GM19455 (cell line): ENCODE measurements at regions not wholly inside any gene's neighbourhood (a gene's known extent, or its start where the extent isn't known, plus 50 kb on each side); places are given as distances from the start of the nearest gene placed in this dataset.

ENCODE experiments used
- ATAC-seq: cut with Tn5 transposase; IDR thresholded peaks from one replicate; pipeline ENCODE4 v1.9.1; 2021; ENCODE audit not compliant: unreplicated experiment

DNA sequence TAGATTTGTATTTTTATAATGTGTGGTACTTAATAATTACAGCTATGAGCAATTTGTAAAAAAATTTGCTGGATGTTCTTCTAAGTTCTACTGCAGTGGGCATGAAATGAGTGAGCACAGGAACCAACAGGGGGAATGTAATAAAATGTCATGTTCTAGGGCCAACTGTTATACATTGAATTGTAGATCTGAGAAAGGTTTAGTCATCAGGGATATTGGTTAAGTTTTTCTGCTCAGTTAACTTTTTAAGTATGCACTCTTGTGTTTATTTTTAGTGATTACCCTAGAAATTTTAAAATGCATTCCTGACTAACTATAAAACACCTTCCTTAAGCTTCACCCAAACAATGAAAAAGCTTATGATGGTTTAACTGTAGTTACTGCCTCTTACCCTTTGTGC, 101.8 kb downstream of the CAND1 start:
- no peak for ATAC-seq

DNA sequence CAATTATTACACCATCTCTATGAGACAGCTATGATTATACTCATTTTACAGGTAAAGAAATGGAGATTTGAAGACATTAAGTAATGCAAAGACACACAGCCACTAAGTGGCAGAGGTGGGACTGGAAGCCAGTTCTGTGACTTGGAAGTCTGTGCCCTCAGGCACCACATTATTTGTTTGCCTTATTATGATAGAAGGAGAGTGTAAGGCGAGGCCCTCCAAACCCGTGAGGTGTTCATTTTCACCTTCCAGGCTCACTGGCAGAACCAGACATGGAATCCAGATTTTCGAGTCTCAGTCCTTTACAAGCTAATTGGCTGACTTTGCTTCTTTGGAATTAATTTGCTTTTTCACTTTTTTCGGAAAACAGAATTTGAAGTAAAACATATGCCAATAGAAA, 107.9 kb downstream of the CAND1 start:
- ATAC-seq = no peak

DNA sequence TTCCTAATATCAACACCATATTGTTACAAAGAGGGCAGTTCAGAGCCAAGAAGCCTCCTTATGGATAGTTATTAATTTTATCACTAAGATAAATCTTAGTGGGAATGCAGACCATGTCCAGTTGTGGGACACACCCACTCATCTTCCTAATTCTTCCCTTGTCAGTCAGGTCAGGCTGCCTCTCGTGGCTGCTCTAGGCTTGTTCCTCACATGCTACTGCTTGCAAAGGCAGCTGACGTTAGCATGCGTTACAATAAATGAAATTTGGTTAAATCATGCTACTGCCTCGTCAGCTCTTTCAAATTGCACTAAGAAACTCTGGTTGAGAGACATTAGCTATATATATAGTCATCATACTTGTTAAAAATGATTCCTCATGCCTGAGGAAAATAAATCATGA, 108.4 kb downstream of the CAND1 start:
- no peak for ATAC-seq

DNA sequence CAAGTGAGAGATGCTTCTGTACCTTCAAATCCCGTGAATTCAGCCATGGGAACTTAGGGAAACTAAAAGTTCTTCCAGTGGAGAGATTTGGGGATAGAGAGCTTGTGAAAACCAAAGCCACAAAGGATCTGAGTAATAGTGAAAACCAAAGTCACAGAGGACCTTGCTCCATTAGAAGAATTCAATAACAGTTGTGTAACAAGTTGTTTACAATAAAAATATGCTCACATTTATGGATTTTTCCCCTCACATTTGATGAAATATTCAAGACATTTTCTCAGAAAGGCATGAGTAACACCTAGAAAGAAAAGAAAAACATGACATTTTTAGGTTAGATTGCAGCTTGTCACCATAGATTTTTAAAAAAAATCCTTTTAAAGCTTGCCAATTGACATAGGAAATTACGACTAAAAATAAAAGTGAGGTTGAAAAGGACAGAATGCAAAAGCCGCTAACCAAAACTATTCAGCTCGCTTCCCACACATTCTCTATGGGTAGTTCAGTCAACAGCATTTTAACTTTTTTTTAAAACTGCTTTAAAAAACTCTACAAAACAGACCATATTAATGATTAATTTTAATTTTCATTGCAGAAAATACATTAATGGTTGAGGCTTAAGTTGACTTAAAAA, 113.2 kb downstream of the CAND1 start:
- no peak for ATAC-seq

DNA sequence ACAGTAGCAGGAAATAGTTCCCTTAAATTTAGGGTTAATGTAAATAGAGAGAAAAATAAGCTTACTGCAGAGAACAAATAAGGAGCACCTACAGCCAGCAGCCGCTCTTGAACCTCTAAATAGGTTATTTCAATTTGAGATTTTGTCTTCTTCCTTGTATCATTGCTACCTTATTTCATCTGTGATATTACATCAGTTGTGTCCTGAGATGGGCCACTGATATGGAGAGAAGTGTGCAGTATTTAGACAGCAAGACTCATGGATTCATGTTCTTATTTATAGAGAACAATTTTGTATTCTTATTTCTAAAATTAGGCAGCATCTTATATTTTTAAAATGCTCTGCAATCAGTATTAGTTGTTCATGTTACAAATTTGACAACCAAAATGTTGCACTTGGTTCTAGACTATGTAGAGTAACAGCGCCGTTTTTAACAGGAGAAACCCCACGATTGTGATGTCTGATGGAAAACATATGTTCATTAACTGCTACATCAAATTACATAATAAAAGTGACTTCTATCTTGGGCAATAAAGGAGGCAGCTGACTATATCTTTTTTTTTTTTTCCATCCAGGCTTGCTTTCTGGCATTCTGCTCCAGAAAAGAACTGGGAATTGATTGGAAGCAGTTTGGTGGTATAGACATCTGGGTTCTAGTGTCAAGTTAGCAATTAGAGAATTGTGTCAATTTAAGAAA, 117.9 kb downstream of the CAND1 start:
- ATAC-seq = no peak

DNA sequence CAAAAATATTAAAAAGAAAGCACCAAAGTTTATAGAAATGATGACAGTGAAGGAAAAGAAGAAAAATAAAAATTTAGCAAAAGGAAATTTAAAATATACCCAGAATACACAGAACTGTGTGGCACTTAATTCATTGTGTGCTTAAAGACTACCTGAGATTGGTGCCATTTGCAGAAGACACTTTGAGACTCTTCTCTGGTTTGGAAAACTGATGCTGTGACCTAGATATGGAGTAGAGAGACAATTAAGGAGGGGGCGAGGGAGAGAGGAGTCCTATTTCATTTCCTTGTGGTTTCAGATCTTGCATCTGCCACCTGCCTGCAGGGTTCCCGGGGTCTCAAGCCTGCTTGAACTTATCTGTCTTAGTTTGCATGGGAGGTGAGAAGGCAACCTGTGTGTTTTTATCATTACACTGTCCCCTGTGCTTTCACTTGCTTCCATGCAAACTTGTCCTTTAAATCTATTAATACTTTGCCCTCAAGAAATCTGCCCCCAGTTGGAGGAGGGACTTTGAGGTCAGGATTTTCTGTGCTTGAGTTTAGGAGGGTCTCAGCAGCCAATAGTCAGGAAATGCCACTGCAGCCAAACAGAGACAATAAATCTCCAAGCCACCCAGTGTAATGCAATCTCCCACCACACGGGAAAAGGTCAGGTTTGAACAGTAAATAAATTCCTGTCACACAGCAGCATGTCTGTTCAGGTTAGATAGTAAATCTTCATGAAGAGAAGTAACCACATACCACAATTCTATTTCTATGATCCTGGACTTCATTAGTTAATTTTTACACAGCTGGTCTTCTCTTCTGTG, 119.4 kb downstream of the CAND1 start:
- ATAC-seq = no peak

DNA sequence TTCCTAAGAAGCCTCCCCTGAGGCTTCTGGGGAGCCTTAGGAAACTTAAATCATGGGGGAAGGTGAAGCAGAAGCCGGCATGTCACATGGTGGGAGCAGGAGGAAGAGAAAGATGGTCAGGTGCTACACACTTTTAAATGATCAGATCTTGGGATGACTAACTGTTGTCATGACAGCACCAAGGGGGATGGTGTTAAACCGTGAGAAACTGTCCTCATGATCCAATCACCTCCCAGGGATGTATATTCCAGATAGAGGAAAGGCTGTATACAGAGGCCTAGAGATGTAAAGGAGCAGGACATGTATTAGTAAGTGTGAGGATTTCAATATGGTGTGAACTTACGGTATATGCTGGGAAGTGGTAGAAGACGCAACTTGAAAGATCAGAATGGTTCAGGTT, 121.1 kb downstream of the CAND1 start:
- ATAC-seq = no peak

DNA sequence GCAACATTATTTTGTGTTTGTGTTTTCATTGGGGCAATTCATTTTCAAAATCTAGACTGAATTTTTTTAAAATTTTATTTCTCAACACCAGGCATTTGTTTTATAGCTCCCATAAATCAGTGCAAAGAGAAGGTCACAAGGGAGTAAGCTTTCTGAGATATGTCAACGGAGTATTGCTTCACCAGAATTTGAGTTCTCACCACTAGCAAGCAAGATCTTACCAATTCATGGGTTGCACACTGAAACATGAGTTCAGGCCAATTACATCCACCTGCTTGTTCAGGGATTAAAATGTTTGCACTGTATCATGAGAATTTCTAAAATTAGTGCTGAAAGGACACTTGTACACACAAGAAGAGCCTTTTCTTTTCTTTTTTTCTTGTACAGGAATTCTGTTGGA, 121.9 kb downstream of the CAND1 start:
- ATAC-seq = no peak

DNA sequence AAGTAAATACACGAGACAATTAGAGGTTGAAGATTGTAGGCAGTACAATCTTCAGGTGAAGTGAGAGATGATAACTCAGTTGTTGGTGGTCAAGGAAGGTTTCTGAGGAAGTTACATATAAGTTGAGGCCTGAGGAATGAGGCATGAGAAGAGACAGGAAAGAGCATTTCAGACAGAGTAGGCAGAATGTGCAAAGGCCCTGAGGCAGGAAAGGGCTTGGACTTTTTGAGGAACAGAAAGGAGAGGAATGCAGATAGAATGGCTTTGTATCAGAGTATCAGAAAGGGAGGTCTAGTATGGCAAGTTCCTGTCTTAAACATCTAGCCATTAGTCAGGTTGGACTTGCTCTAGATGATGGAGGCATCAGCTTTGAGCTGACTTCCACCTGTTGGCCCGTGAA, 122.5 kb downstream of the CAND1 start:
- no peak for ATAC-seq

DNA sequence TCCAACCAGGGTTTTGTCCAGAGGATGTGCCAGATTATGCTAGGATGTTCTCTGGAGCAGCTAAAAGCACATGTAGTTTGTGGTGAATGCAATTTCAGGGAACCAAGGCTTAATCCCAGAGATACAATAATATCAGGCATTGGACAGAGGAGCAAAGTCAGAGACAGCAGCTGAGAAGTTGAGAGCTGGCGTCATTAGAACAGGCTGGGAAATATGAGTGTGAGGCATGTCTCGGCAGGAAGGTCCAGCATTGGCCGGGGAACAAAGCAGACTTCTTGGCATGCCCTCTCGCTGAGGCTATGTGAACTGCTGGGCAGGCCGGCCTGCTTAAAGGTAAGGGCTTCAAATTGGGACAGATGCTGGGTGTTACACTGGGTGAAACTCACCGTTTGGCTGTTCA, 125.4 kb downstream of the CAND1 start:
- ATAC-seq = no peak

DNA sequence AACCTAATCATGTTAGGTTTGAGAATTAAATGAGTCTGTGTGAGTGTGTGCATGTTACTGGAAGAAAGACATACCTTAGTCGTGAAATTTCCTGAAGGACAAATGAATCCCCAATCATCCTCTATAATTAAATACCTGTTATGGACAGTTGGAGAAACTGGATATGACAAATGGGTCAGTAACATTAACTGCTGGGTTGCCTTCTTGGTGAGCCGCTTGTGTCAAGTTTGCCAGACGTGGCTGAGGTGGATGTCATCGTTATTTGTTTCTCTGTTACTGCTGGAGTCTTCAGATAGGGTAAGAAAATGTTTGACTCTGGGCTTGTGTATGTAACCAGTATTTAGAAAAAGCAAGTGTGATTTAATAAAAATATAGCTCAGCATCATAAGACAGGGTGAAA, 131.6 kb downstream of the CAND1 start:
- ATAC-seq = no peak

DNA sequence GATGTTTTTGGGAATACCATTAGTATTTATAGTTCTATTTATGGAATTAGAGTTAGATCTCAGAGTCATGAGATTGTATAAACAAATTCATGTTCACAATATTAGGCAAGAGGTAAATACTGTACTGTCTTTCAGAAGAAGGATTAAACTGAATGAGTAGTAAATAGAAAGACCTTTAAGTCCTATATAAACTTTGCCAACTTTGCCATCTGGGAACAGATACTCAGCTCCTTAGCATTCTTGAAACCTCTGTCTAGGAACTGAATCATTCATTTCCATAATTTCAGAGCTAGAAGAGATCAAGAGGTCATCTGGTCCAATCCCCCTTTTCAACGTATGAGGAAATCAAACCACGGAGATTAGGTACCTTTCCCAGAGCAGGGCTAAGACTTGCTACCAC, 141.1 kb downstream of the CAND1 start:
- ATAC-seq = no peak

DNA sequence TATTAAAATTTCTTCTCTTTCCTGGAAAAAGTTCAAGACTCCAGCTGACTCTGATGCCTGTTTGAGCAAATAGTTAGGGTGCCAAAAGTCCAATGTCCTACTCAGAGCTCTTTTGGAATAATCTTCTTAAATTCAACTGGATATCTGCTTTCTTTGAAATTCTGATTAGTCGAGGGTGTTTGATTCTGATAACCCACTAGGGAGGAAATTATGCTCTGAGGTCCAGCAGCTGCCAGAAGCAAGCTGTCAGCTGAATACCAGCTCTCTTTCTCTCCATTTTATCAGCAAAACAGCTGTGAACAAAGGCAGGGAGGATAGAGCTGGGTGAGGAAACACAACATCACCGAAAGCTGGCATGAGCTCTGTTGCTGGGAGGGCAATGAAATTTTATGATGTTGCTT, 141.5 kb downstream of the CAND1 start:
- ATAC-seq = no peak

DNA sequence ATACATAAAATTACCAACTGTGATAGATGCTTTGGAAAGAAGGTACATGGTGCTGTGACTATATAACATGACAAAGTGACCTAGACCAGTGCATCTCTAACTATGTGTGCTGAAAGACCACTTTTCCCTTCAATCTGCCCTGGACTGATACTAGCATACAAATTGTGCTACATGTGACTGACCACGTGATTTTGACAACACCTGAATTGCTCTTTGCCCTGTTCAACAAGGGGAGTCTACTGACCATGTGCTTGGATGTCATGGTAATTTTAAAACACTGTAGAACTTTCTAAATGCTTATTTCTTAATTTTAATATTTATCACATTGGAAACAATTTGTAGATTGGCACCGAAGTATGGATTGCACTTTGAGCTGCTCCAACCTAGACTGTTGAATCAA, 142.4 kb downstream of the CAND1 start:
- no peak for ATAC-seq

DNA sequence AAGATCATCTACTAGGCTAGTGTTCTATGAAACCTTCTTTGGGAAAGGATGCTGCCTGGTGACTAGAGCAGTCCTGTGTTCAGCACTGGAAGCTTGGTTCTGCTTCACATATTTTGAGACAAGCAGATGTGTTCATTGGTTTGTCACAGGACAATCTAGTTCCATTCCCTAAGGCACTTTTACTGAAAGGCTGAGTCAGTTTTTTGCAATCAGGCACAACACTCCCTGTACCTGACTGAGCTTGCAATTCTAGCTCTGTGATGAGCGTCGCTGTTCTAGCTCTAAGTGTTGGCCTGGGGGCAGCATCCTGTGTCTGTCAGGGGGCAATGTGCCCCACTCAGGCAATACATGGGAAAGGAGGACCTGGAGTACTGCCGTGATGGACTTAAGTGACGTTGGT, 144.4 kb downstream of the CAND1 start:
- no peak for ATAC-seq

DNA sequence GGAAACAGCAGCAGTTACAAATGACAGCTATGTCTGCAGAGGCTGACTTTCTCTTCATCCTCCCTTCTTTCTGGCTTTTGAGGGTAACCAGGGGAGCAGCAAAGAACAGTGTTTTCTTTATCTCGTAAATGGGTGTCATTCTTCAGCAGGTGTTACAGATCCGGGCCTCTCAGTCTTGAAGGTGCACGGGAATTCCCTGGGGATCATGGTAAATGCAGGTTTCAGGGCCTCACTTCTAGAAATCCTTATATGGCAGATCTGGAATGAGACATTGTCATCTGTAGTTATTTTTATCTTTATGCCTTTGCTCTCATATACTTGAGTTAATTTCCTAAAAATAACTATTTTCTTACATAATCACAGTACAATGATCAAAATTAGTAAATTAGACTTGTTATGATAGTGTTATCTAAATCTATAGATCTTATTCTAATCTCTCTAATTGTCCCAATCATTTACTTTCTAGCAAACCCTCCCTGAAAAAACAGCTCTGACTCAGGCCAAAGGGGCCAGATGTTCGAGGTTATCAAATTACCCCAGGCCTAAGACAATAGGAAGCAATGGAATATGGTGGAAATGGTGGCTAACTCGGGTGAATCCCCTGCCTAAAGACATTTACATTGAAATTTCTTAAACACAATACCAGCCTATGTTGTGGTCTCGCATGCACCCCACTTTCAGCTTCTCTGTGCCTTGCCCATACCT, 145.0 kb downstream of the CAND1 start:
- no peak for ATAC-seq

DNA sequence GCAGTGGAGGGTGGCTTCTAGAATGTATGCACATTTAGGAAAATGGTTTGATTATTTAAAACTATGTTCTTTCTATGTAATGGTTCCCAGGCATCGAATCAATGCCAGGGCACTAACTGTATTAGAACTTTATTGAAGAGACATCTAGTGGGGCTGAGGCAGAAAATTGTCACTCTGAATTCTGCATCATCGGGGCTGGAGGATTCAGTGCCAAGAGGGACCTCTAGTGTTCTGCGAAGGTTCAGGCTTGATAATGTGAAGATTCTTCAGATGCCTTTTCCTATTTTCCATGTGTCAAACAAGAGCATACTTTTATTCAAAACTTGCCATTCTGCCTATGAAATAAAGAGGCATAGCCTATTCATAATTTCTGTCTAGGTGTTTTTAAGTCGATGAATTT, 146.3 kb downstream of the CAND1 start:
- no peak for ATAC-seq

DNA sequence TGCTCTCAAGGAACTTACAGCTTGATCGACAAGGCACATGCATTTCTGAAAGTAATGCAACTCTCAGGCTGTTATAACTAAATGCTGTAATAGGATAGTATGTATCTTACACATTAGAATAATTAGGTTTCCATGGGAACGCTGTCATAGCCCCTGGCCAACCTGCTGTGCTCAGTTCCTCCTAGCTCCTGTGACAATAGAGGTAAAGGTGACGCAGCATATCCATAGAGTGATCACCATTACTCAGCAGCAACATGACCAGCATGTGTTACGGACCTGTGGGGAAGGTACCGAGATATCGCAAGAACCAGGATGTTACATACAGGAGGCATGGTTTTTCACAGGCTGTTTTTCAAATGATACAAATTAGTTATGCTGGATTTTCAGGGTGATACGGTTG, 150.7 kb downstream of the CAND1 start:
- no peak for ATAC-seq

DNA sequence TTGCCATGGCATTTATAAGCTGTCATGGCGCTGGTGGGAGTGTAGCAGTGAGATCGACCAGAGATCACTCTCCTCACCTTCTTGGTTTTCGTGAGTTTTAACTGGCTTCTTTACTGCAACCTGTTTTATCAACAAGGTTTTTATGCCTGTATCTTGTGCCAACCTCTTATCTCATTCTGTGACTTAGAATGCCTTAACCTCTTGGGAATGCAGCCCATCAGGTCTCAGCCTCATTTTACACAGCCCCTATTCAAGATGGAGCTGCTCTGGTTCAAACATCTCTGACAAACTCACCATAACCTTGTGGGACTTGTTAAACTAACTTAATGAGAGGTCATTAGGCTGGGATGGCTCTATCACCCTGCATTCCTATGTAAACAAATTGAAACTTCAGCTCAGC, 151.3 kb downstream of the CAND1 start:
- ATAC-seq = no peak

DNA sequence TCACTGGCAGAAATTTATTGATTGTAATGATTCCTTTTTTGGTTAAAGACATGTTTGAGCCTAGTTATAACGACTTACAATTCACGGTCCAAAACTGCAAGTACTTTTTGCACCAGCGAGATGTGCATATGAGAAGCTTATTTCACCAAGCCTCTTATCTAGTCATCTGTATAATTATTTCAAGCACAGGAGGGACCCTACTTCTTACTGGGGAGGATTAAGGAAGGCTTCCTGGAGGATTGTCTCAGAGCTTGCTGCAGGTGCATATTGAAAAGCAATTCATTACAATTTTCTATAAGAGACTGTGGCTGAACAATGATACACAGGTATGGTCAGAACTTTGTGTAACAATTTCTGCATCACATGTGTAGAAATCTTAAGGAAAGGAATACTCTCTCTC, 152.9 kb downstream of the CAND1 start:
- no peak for ATAC-seq

DNA sequence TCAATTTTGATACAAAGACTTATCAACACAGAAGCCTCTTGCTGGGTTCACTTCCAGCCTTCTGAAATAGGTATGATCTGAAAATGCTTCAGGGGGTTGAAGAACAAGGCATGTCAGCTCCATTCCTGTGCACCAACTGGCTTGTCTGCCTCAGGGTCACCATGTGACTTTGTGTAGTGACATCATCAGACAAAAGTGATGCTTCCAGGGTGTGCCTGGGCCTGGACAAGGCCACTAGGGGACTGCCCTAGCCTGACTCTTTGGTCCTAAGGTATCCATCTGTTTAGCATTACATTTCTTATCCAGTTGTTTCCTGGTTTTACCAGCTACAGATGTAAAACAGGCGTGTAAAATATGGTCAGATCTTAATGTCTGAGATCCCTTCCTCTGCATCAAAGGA, 155.6 kb downstream of the CAND1 start:
- no peak for ATAC-seq

DNA sequence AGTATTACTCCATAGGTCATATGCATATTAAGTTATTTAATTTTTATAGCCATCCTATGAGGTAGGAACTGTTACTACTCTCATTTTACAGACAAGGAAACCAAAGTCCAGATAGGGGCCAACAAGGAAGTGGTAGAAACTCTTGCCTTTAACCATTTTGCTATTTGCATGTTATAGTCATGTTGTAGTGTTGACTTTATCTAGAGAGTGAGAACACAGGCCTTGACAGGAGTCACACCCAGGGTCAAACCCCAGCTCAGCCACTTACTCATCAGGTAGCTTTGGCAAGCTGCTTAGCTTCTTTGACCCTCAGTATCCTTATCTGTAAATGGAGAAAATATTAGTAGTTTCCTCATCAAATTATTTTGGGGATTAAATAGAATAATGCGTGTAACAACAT, 156.2 kb downstream of the CAND1 start:
- no peak for ATAC-seq
